Activated CD4-positive, alpha-beta T cell treated with anti-CD3 and anti-CD28 coated beads, Interleukin-2, amount 10 ng/mL, durations not matched to agents 24 days and 14 days (primary cell): ENCODE measurements at regions not wholly inside any gene's neighbourhood (a gene's known extent, or its start where the extent isn't known, plus 50 kb on each side); places are given as distances from the start of the nearest gene placed in this dataset.

Source experiments
- DNase-seq: peaks from one replicate; pipeline ENCODE4 v3.0.0; 2022
- H3K27ac Mint-ChIP-seq: one replicate; pipeline ENCODE4 v1.8.0; 2022; ENCODE audit warnings: mild to moderate bottlenecking, mixed read lengths
- H3K27me3 Mint-ChIP-seq: one replicate; pipeline ENCODE4 v1.8.0; 2022; ENCODE audit warnings: mixed read lengths
- H3K36me3 Mint-ChIP-seq: one replicate; pipeline ENCODE4 v1.8.0; 2022; ENCODE audit warnings: low read depth, mild to moderate bottlenecking, mixed read lengths
- H3K4me1 Mint-ChIP-seq: one replicate; pipeline ENCODE4 v1.8.0; 2021; ENCODE audit warnings: mixed read lengths
- H3K4me3 Mint-ChIP-seq: one replicate; pipeline ENCODE4 v1.8.0; 2022; ENCODE audit warnings: mild to moderate bottlenecking, moderate library complexity, mixed read lengths
- H3K9me3 Mint-ChIP-seq: one replicate; pipeline ENCODE4 v1.8.0; 2021; ENCODE audit warnings: mixed read lengths
- intact Hi-C: fragments of 100-400 bp; cut with micrococcal nuclease; formaldehyde crosslinking; loops from one replicate; pipeline ENCODE4 v1.15.1; 2023

GRCh38 chr10:44199991-44200655 is 184.8 kb downstream of the CXCL12 start:
- H3K9me3 Mint-ChIP-seq, result no peaks in the 10 kb centered on the region
- intact Hi-C loops, result no loop called here

GRCh38 chr10:44199267-44199666 is 185.6 kb downstream of the CXCL12 start:
- Mint-ChIP-seq H3K9me3 (no peaks in the 10 kb centered on the region), H3K27ac (no peak overlapping the region), H3K4me3 (no peak overlapping the region), H3K36me3 (no peaks in the 10 kb centered on the region), H3K27me3 (no peaks in the 10 kb centered on the region), H3K4me1 (no peaks in the 10 kb centered on the region)
- intact Hi-C loops, result no loop called here
- DNase-seq, result no peak

More at GRCh38 chr10:44199991-44200655, 184.8 kb downstream of the CXCL12 start:
- Mint-ChIP-seq H3K36me3 (no peaks in the 10 kb centered on the region), H3K4me1 (no peaks in the 10 kb centered on the region), H3K27me3 (no peaks in the 10 kb centered on the region), H3K4me3 (no peak overlapping the region), H3K27ac (no peak overlapping the region)
- peak; percentile 26 for DNase-seq

GRCh38 chr10:44198780-44199097 is 186.2 kb downstream of the CXCL12 start:
- no peaks in the 10 kb centered on the region for H3K27me3 Mint-ChIP-seq
- no peak for DNase-seq
- no peaks in the 10 kb centered on the region for H3K4me1 Mint-ChIP-seq
- no peak overlapping the region for H3K27ac Mint-ChIP-seq
- H3K4me3 Mint-ChIP-seq, result no peak overlapping the region
- H3K9me3 Mint-ChIP-seq, result no peaks in the 10 kb centered on the region
- no peaks in the 10 kb centered on the region for H3K36me3 Mint-ChIP-seq
- intact Hi-C loops, result no loop called here

GRCh38 chr10:44198096-44198779 is 186.7 kb downstream of the CXCL12 start:
- no peak overlapping the region for H3K27ac Mint-ChIP-seq
- H3K27me3 Mint-ChIP-seq, result no peaks in the 10 kb centered on the region
- H3K9me3 Mint-ChIP-seq, result no peaks in the 10 kb centered on the region
- no peak overlapping the region for H3K4me3 Mint-ChIP-seq
- H3K36me3 Mint-ChIP-seq, result no peaks in the 10 kb centered on the region
- intact Hi-C loops, result no loop called here
- no peak for DNase-seq
- no peaks in the 10 kb centered on the region for H3K4me1 Mint-ChIP-seq

- Mint-ChIP-seq H3K4me1 (no peaks in the 10 kb centered on the region), H3K4me3 (no peak overlapping the region), H3K27ac (no peak overlapping the region), H3K36me3 (no peaks in the 10 kb centered on the region), H3K9me3 (no peaks in the 10 kb centered on the region), H3K27me3 (no peaks in the 10 kb centered on the region)
- no peak for DNase-seq
- intact Hi-C loops, result no loop called here
These were observed 187.3 kb downstream of the CXCL12 start for GRCh38 chr10:44197646-44198045.

GRCh38 chr10:44196336-44196735 is 188.6 kb downstream of the CXCL12 start:
- Mint-ChIP-seq H3K36me3 (no peaks in the 10 kb centered on the region), H3K9me3 (no peaks in the 10 kb centered on the region), H3K4me3 (no peak overlapping the region), H3K27me3 (no peaks in the 10 kb centered on the region), H3K27ac (no peak overlapping the region), H3K4me1 (no peaks in the 10 kb centered on the region)
- intact Hi-C loops, result no loop called here
- DNase-seq, result no peak

- H3K4me3 Mint-ChIP-seq, result no peak overlapping the region
- no peaks in the 10 kb centered on the region for H3K27me3 Mint-ChIP-seq
- DNase-seq, result no peak
- intact Hi-C loops, result no loop called here
- no peaks in the 10 kb centered on the region for H3K4me1 Mint-ChIP-seq
- H3K9me3 Mint-ChIP-seq, result no peaks in the 10 kb centered on the region
- no peaks in the 10 kb centered on the region for H3K36me3 Mint-ChIP-seq
- H3K27ac Mint-ChIP-seq, result no peak overlapping the region
These were observed 188.9 kb downstream of the CXCL12 start for GRCh38 chr10:44196008-44196320.

GRCh38 chr10:44195112-44196007 is 189.5 kb downstream of the CXCL12 start:
- DNase-seq, result no peak
- Mint-ChIP-seq H3K36me3 (no peaks in the 10 kb centered on the region), H3K4me1 (no peaks in the 10 kb centered on the region), H3K9me3 (no peaks in the 10 kb centered on the region), H3K4me3 (no peak overlapping the region), H3K27me3 (no peaks in the 10 kb centered on the region), H3K27ac (no peak overlapping the region)
- intact Hi-C loops, result no loop called here

GRCh38 chr10:44194435-44194834 is 190.5 kb downstream of the CXCL12 start:
- H3K4me1 Mint-ChIP-seq, result no peaks in the 10 kb centered on the region
- no peaks in the 10 kb centered on the region for H3K36me3 Mint-ChIP-seq
- no peak overlapping the region for H3K27ac Mint-ChIP-seq
- no peaks in the 10 kb centered on the region for H3K9me3 Mint-ChIP-seq
- no peak for DNase-seq
- intact Hi-C loops, result no loop called here
- no peak overlapping the region for H3K4me3 Mint-ChIP-seq
- no peaks in the 10 kb centered on the region for H3K27me3 Mint-ChIP-seq

- no peaks in the 10 kb centered on the region for H3K27me3 Mint-ChIP-seq
- no peaks in the 10 kb centered on the region for H3K9me3 Mint-ChIP-seq
- no peaks in the 10 kb centered on the region for H3K36me3 Mint-ChIP-seq
- no peaks in the 10 kb centered on the region for H3K4me1 Mint-ChIP-seq
- H3K4me3 Mint-ChIP-seq, result no peak overlapping the region
- intact Hi-C loops, result no loop called here
- no peak for DNase-seq
- no peak overlapping the region for H3K27ac Mint-ChIP-seq
These were observed 191.2 kb downstream of the CXCL12 start for GRCh38 chr10:44193567-44194220.

GRCh38 chr10:44193166-44193565 is 191.7 kb downstream of the CXCL12 start:
- Mint-ChIP-seq H3K27me3 (no peaks in the 10 kb centered on the region), H3K27ac (no peak overlapping the region), H3K9me3 (no peaks in the 10 kb centered on the region), H3K4me3 (no peak overlapping the region), H3K4me1 (no peaks in the 10 kb centered on the region), H3K36me3 (no peaks in the 10 kb centered on the region)
- no peak for DNase-seq
- intact Hi-C loops, result no loop called here

- H3K36me3 Mint-ChIP-seq, result no peaks in the 10 kb centered on the region
- H3K4me1 Mint-ChIP-seq, result no peaks in the 10 kb centered on the region
- no peaks in the 10 kb centered on the region for H3K27me3 Mint-ChIP-seq
- H3K27ac Mint-ChIP-seq, result no peak overlapping the region
- DNase-seq, result no peak
- intact Hi-C loops, result no loop called here
- no peaks in the 10 kb centered on the region for H3K9me3 Mint-ChIP-seq
- no peak overlapping the region for H3K4me3 Mint-ChIP-seq
These were observed 192.5 kb downstream of the CXCL12 start for GRCh38 chr10:44192435-44192834.

- Mint-ChIP-seq H3K27ac (no peak overlapping the region), H3K27me3 (no peaks in the 10 kb centered on the region), H3K36me3 (no peaks in the 10 kb centered on the region), H3K9me3 (no peaks in the 10 kb centered on the region), H3K4me1 (no peaks in the 10 kb centered on the region), H3K4me3 (no peak overlapping the region)
- DNase-seq, result no peak
- intact Hi-C loops, result no loop called here
These were observed 194.4 kb downstream of the CXCL12 start for GRCh38 chr10:44190541-44190940.

GRCh38 chr10:44186821-44187220 is 198.1 kb downstream of the CXCL12 start:
- Mint-ChIP-seq H3K4me1 (no peaks in the 10 kb centered on the region), H3K9me3 (no peaks in the 10 kb centered on the region), H3K36me3 (no peaks in the 10 kb centered on the region), H3K27ac (no peak overlapping the region), H3K27me3 (no peaks in the 10 kb centered on the region), H3K4me3 (no peak overlapping the region)
- no peak for DNase-seq
- intact Hi-C loops, result no loop called here
